ENCODE measurements at regions not wholly inside any gene's neighbourhood (a gene's known extent, or its start where the extent isn't known, plus 50 kb on each side); places are given as distances from the start of the nearest gene placed in this dataset.

DNA sequence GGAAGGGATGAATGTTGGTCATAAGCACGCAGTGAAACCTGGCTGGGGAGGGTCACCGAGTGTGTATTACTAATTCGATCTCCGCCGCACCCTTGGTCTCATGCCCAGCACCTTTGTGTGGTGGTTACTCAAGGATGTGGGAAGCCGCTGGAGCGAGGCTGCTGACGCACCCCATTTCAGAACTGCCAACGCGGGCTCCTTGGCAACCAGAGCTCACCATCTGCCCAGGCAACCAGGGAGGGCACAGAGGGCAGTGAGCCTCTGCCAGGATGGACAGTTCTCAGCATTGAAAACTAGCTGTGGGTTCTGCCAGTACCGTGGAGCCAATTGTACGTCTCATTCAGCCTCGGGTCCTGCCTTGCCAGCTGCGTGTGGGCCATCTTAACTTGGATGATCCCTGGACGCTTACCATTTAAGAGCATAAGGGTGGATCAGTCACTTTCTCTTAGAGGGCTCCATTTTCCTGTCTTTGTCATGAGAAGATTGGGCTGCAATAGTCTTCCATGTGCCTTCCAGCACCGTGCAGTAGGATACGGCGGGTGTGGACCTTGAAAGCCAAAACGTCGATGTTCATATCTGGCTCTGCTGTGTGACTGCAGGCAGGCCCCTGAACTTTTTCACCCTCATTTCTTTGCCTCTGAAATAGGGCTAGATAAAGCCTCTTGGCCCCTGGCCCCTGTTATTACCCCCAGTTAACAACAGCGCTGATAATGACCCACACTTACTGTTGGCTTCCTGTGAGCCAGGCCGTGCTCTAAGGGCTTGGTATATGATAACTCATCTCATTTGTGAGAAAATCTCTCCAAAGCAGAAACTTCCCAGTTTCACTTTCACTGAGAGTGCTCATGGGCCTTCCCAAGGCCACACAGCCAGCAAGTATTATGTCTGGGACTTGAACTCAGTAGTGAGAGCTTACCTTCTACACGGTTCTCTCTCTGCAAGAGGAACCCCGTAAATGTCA lies 238.8 kb downstream of the OPA1 start:
- Histone ChIP-seq H3K9me3 (no peaks in the 10 kb centered on the region), H3K27me3 (no peaks in the 10 kb centered on the region), H3K36me3 (no peaks in the 10 kb centered on the region), H3K4me3 (no peak overlapping the region), H3K27ac (peak overlapping the region in 3 of 5 donors; percentile 56 to 66 (median 60)), H3K4me1 (peaks cover 4 to 46% (median 14%) of the 10 kb centered on the region in 4 donors)
- DNase-seq: peak in 1 of 2 donors; percentile 55
- TF ChIP-seq POLR2AphosphoS5 (IDR thresholded peaks at IDR 0.05) (no peak), EP300 (IDR thresholded peaks at IDR 0.05) (no peak), POLR2A (IDR thresholded peaks at IDR 0.05) (no peak)
- TF ChIP-seq, protein P1, sequence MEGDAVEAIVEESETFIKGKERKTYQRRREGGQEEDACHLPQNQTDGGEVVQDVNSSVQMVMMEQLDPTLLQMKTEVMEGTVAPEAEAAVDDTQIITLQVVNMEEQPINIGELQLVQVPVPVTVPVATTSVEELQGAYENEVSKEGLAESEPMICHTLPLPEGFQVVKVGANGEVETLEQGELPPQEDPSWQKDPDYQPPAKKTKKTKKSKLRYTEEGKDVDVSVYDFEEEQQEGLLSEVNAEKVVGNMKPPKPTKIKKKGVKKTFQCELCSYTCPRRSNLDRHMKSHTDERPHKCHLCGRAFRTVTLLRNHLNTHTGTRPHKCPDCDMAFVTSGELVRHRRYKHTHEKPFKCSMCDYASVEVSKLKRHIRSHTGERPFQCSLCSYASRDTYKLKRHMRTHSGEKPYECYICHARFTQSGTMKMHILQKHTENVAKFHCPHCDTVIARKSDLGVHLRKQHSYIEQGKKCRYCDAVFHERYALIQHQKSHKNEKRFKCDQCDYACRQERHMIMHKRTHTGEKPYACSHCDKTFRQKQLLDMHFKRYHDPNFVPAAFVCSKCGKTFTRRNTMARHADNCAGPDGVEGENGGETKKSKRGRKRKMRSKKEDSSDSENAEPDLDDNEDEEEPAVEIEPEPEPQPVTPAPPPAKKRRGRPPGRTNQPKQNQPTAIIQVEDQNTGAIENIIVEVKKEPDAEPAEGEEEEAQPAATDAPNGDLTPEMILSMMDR (IDR thresholded peaks at IDR 0.05): no peak
- intact Hi-C loops (cut with DNase I; ENCODE audit: low total_unique reads): no loop called here
- WGBS, 5 donors: 69 to 78% (median 72%) methylated on average over 21 to 24 of the region's 24 CpGs

GRCh38 chr3:193832833-193833413 lies 239.9 kb downstream of the OPA1 start:
- intact Hi-C loops (cut with DNase I; ENCODE audit: low total_unique reads): no loop called here
- H3K4me1 ChIP-seq: peaks cover 4 to 39% (median 14%) of the 10 kb centered on the region in 4 donors
- peak overlapping the region in 2 of 5 donors; percentile 56 to 60 for H3K27ac ChIP-seq
- no peaks in the 10 kb centered on the region for H3K36me3 ChIP-seq
- no peak overlapping the region for H3K4me3 ChIP-seq
- H3K27me3 ChIP-seq: no peaks in the 10 kb centered on the region
- DNase-seq: no peak
- no peaks in the 10 kb centered on the region for H3K9me3 ChIP-seq
- 90 to 97% (median 95%) methylated on average over 5 of the region's 5 CpGs for WGBS, 5 donors
- TF ChIP-seq POLR2A (IDR thresholded peaks at IDR 0.05) (no peak), EP300 (IDR thresholded peaks at IDR 0.05) (no peak)
- TF ChIP-seq, protein P1 (IDR thresholded peaks at IDR 0.05): no peak

DNA sequence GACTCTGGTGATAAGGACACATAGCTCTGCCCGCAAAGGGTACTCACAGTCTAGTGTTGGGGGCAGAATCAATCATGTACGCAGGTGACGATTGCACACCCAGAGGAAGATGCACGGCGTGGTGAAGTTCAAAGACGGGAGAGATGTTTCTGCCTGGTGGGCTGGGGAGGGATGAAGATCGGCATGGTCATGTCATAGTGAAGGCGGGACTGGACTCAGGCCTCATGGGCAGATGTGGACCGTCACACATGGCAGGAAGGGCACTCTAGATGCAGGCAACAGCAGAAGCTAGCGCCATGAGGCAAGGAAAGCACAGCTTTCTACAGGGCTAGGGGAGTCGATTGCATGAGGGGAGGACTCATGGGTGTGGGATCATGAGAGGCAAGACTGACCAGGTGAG lies 240.6 kb downstream of the OPA1 start:
- peaks cover 4 to 35% (median 14%) of the 10 kb centered on the region in 4 donors for H3K4me1 ChIP-seq
- H3K27me3 ChIP-seq: no peaks in the 10 kb centered on the region
- H3K36me3 ChIP-seq: no peaks in the 10 kb centered on the region
- no peak overlapping the region for H3K4me3 ChIP-seq
- 96 to 99% (median 97%) methylated on average over 11 of the region's 11 CpGs for WGBS, 5 donors
- H3K9me3 ChIP-seq: no peaks in the 10 kb centered on the region
- DNase-seq: no peak
- TF ChIP-seq, protein P1 (IDR thresholded peaks at IDR 0.05): no peak
- TF ChIP-seq POLR2AphosphoS5 (IDR thresholded peaks at IDR 0.05): no peak
- peak overlapping the region in 1 of 5 donors; percentile 66 for H3K27ac ChIP-seq
- intact Hi-C loops (cut with DNase I; ENCODE audit: low total_unique reads): no loop called here

DNA sequence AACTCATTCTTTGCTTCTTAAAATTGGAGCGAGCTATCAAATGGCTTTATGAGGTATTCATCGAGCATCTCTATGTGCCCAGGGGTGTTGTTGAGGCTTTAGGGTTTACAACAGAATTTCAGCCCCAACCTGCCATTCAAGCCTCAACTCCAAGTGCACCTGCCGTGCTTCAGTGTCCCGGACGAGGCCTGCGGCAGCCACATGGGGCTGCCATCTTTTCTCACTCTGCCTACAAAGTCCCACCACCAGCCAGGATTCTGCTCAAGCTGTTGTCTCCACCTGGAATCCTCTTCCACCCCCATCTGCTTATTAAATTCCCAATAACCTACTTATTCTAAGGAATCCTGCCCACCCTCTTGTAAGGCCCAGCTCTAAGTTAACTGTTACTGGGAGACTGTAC lies 242.4 kb downstream of the OPA1 start:
- Histone ChIP-seq H3K27ac (peak overlapping the region in 4 of 5 donors; percentile 2 to 69 (median 32)), H3K9me3 (no peaks in the 10 kb centered on the region), H3K4me3 (no peak overlapping the region), H3K4me1 (peaks cover 4 to 26% (median 14%) of the 10 kb centered on the region in 4 donors), H3K36me3 (no peaks in the 10 kb centered on the region), H3K27me3 (no peaks in the 10 kb centered on the region)
- no peak for TF ChIP-seq POLR2AphosphoS5 (IDR thresholded peaks at IDR 0.05)
- TF ChIP-seq, protein P1 (IDR thresholded peaks at IDR 0.05): no peak
- TF ChIP-seq EP300 (IDR thresholded peaks at IDR 0.05): no peak
- TF ChIP-seq POLR2A (IDR thresholded peaks at IDR 0.05): no peak
- WGBS, 5 donors: 95 to 98% (median 97%) methylated on average over 6 of the region's 6 CpGs
- DNase-seq: no peak
- intact Hi-C loops (cut with DNase I; ENCODE audit: low total_unique reads): no loop called here

Data from stomach (tissue), 8 donors.